ENCODE measurements at regions not wholly inside any gene's neighbourhood (a gene's known extent, or its start where the extent isn't known, plus 50 kb on each side); places are given as distances from the start of the nearest gene placed in this dataset.

DNA sequence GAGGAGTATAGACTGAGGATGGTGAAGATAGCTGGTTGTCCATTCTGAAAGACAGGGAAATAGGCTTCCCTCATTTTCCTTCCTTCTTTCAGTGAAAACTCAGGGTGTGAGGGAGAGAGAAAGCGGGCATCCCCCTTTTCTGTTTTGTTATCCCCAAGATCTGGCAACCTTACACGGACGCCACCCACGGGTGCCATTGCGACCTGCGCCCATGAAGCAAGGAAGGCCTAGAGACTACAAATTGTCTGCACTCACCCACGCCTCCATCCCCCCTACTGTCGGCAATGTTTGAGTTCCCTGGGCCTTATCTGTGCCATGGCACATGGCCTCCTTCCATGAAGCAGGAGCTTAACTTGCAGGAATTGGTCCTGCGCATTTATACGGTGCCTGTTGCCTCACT, 115.0 kb upstream of the IGF1 start:
- ChIA-PET CTCF (no interaction called here), POLR2A (no interaction called here)
- no peak for DNase-seq (ENCODE audit: low read depth, low spot score)
- TF ChIP-seq, protein P1, sequence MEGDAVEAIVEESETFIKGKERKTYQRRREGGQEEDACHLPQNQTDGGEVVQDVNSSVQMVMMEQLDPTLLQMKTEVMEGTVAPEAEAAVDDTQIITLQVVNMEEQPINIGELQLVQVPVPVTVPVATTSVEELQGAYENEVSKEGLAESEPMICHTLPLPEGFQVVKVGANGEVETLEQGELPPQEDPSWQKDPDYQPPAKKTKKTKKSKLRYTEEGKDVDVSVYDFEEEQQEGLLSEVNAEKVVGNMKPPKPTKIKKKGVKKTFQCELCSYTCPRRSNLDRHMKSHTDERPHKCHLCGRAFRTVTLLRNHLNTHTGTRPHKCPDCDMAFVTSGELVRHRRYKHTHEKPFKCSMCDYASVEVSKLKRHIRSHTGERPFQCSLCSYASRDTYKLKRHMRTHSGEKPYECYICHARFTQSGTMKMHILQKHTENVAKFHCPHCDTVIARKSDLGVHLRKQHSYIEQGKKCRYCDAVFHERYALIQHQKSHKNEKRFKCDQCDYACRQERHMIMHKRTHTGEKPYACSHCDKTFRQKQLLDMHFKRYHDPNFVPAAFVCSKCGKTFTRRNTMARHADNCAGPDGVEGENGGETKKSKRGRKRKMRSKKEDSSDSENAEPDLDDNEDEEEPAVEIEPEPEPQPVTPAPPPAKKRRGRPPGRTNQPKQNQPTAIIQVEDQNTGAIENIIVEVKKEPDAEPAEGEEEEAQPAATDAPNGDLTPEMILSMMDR (IDR thresholded peaks at IDR 0.05; ENCODE audit: insufficient read depth, low read length, missing control alignments), result no peak
- no peak overlapping the region for H3K4me3 ChIP-seq (ENCODE audit: low read depth, low read length)

- no peak for DNase-seq (ENCODE audit: low read depth, low spot score)
- ChIA-PET POLR2A (no interaction called here), CTCF (interaction anchor here (1.0 kb wide), 1 partner anchor 79 kb away, joined by 3 read pairs; no protein-coding TSS in a partner anchor)
- TF ChIP-seq, protein P1 (IDR thresholded peaks at IDR 0.05; ENCODE audit: insufficient read depth, low read length, missing control alignments), result no peak
- H3K4me3 ChIP-seq (ENCODE audit: low read depth, low read length), result no peak overlapping the region
These were observed 112.8 kb upstream of the IGF1 start for GRCh38 chr12:102593134-102593533.

DNA sequence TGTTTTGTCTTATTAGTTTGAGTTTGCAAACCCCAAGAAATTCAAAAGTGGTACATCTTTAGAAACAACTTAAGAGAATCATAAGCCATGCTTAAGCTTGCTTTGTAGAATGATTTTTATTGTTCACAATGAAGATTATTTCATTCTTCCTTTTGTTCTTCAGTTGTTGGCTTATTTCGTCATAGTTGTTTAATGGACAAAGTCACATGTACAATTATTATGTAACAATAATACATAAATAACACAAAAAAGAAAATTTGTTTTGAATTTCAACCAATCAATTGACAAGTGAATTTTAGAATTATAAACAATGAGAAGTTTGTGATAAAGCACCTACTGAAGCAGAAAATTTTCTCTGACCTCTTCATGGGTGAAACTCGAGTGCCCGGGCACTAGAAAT, 111.8 kb upstream of the IGF1 start:
- H3K4me3 ChIP-seq (ENCODE audit: low read depth, low read length), result no peak overlapping the region
- ChIA-PET CTCF (no interaction called here), POLR2A (no interaction called here)
- TF ChIP-seq, protein P1 (IDR thresholded peaks at IDR 0.05; ENCODE audit: insufficient read depth, low read length, missing control alignments), result no peak
- no peak for DNase-seq (ENCODE audit: low read depth, low spot score)

DNA sequence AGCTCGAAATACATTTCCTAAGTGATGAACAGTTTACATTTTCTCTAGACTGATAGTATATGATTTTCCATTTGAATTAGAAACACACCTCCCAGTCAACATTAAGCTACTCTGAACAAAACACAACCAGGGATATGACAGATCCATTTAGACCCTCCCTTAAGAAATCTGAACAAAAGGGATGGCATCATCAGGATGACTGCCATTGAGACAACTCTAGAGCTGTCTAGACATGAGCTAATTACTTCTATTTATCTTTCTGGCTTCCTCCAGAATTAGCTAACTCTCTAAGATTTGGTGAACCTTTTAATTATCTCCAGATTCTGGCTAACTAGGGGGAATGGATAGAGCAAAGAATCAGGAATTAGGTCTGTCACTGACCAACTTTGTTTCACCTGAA, 92.9 kb upstream of the IGF1 start:
- ChIA-PET CTCF (interaction anchor here (2.0 kb wide), 1 partner anchor 37 kb away, joined by 5 read pairs; no protein-coding TSS in a partner anchor), POLR2A (no interaction called here)
- TF ChIP-seq, protein P1 (IDR thresholded peaks at IDR 0.05; ENCODE audit: insufficient read depth, low read length, missing control alignments), result no peak
- no peak for DNase-seq (ENCODE audit: low read depth, low spot score)
- H3K4me3 ChIP-seq (ENCODE audit: low read depth, low read length), result no peak overlapping the region

DNA sequence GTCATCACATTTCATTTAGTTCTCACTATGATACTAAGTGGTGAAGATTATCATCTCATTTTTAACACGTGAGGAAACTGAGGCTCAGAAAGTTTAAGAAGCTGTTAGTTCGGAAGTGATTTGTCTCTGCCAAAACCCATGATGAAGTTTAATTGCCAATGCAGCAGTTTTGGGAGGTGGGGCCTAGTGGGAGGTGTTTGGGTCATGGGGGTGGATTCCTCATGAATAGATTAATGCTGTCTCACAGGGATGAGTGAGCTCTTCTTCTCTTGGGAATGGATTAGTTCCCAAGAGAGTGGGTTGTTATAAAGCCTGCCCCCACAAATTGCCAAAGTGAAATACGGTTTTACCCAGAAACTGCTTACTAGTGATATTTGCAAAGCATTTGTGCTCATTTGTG, 91.5 kb upstream of the IGF1 start:
- DNase-seq (ENCODE audit: low read depth, low spot score), result no peak
- TF ChIP-seq, protein P1 (IDR thresholded peaks at IDR 0.05; ENCODE audit: insufficient read depth, low read length, missing control alignments), result no peak
- ChIA-PET CTCF (interaction anchor here (0.9 to 1.5 kb wide), 4 partner anchors 28 to 731 kb away, joined by 3 to 4 read pairs (median 3); no protein-coding TSS in a partner anchor), POLR2A (no interaction called here)
- H3K4me3 ChIP-seq (ENCODE audit: low read depth, low read length), result no peak overlapping the region

GRCh38 chr12:102570256-102570655, 89.9 kb upstream of the IGF1 start:
- DNase-seq (ENCODE audit: low read depth, low spot score), result no peak
- ChIA-PET POLR2A (no interaction called here), CTCF (no interaction called here)
- H3K4me3 ChIP-seq (ENCODE audit: low read depth, low read length), result no peak overlapping the region
- TF ChIP-seq, protein P1 (IDR thresholded peaks at IDR 0.05; ENCODE audit: insufficient read depth, low read length, missing control alignments), result no peak

All from AG04449 (cell line).